Upper lobe of left lung (tissue), 4 donors: ENCODE measurements at regions not wholly inside any gene's neighbourhood (a gene's known extent, or its start where the extent isn't known, plus 50 kb on each side); places are given as distances from the start of the nearest gene placed in this dataset.

Experiments
- CTCF ChIP-seq, 6 experiments: fragments of 450-650 bp in 4 of 6; fragments of 200-600 bp in 2 of 6; sonication (generic) in 2 of 6; IDR thresholded peaks; one replicate each; pipeline ENCODE4 v1.5.1; 2016 to 2019; ENCODE audit warnings: antibody characterized with exemption in 6 of 6
- POLR2A ChIP-seq, 4 donors: fragments of 450-650 bp; IDR thresholded peaks; one replicate each; pipeline ENCODE4 v1.5.1; 2016 to 2017; ENCODE audit warnings: antibody characterized with exemption in 4 of 4, mild to moderate bottlenecking in 2 of 4

GRCh38 chr2:136234261-136234660 lies 116.3 kb upstream of the CXCR4 start:
- TF ChIP-seq POLR2A (IDR thresholded peaks at IDR 0.05): no peak
- TF ChIP-seq CTCF (IDR thresholded peaks at IDR 0.05): no peak
